ENCODE measurements at regions not wholly inside any gene's neighbourhood (a gene's known extent, or its start where the extent isn't known, plus 50 kb on each side); places are given as distances from the start of the nearest gene placed in this dataset.

DNA sequence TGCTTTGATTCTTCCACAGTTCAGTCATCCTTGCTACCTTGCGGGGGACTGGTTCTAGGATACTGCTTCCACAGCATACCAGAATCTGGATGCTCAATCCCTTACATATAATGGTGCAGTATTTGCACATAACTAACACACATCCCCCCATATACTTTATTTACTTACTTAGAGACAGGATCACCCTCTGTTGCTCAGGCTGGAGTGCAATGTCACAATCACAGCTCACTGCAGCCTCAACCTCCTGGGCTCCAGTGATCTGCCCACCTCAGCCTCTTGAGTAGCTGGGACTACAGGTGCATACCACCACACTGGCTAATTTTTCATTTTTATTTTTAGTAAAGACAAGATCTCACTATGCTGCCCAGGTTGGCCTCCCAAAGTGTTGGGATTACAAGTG, 112.2 kb downstream of the GOSR1 start:
- Histone ChIP-seq H3K27me3 (no peaks in the 10 kb centered on the region), H3K4me3 (no peak overlapping the region), H3K4me1 (no peaks in the 10 kb centered on the region), H3K36me3 (no peaks in the 10 kb centered on the region), H3K27ac (no peak overlapping the region), H3K9me3 (no peaks in the 10 kb centered on the region)
- no peak for DNase-seq (ENCODE audit: low spot score in 2 of 2)
- TF ChIP-seq CTCF (IDR thresholded peaks at IDR 0.05) = no peak
- intact Hi-C loops (cut with DNase I) = no loop called here

GRCh38 chr17:30588798-30589247, 111.6 kb downstream of the GOSR1 start:
- Histone ChIP-seq H3K27ac (no peak overlapping the region), H3K4me3 (no peak overlapping the region), H3K9me3 (no peaks in the 10 kb centered on the region), H3K4me1 (no peaks in the 10 kb centered on the region), H3K36me3 (no peaks in the 10 kb centered on the region), H3K27me3 (no peaks in the 10 kb centered on the region)
- intact Hi-C loops (cut with DNase I) = no loop called here
- no peak for DNase-seq (ENCODE audit: low spot score in 2 of 2)
- no peak for TF ChIP-seq CTCF (IDR thresholded peaks at IDR 0.05)

- Histone ChIP-seq H3K9me3 (no peaks in the 10 kb centered on the region), H3K27me3 (no peaks in the 10 kb centered on the region), H3K36me3 (no peaks in the 10 kb centered on the region), H3K4me1 (no peaks in the 10 kb centered on the region), H3K27ac (no peak overlapping the region), H3K4me3 (no peak overlapping the region)
- no peak for DNase-seq (ENCODE audit: low spot score in 2 of 2)
- intact Hi-C loops (cut with DNase I) = no loop called here
- no peak for TF ChIP-seq CTCF (IDR thresholded peaks at IDR 0.05)
These were observed 109.8 kb downstream of the GOSR1 start for GRCh38 chr17:30586818-30587595.

GRCh38 chr17:30584810-30585209, 107.6 kb downstream of the GOSR1 start:
- Histone ChIP-seq H3K4me3 (no peak overlapping the region), H3K36me3 (no peaks in the 10 kb centered on the region), H3K27me3 (no peaks in the 10 kb centered on the region), H3K9me3 (no peaks in the 10 kb centered on the region), H3K27ac (no peak overlapping the region), H3K4me1 (no peaks in the 10 kb centered on the region)
- intact Hi-C loops (cut with DNase I) = no loop called here
- no peak for DNase-seq (ENCODE audit: low spot score in 2 of 2)
- TF ChIP-seq CTCF (IDR thresholded peaks at IDR 0.05) = no peak

DNA sequence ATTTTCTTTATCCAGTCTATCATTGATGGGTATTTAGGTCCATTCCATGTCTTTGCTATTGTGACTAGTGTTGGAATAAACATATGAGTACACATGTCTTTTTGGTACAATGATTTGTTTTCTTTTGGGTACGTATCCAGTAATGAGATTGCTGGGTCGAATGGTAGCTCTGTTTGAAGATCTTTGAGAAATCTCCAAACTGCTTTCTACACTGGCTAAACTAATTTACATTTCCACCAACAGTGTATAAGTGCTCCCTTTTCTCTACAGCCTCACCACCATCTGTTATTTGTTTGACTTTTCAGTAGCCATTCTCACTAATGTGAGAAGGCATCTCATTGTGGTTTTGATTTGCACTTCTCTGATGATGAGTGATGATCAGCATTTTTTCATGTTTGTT, 103.7 kb downstream of the GOSR1 start:
- no peak for DNase-seq (ENCODE audit: low spot score in 2 of 2)
- intact Hi-C loops (cut with DNase I) = no loop called here
- H3K4me3 ChIP-seq = no peak overlapping the region

More for the DNA sequence above, 103.7 kb downstream of the GOSR1 start:
- H3K4me1 ChIP-seq = no peaks in the 10 kb centered on the region
- TF ChIP-seq CTCF (IDR thresholded peaks at IDR 0.05) = no peak
- no peaks in the 10 kb centered on the region for H3K36me3 ChIP-seq
- no peaks in the 10 kb centered on the region for H3K27me3 ChIP-seq
- H3K27ac ChIP-seq = no peak overlapping the region
- H3K9me3 ChIP-seq = no peaks in the 10 kb centered on the region
